ENCODE measurements at regions not wholly inside any gene's neighbourhood (a gene's known extent, or its start where the extent isn't known, plus 50 kb on each side); places are given as distances from the start of the nearest gene placed in this dataset.

- no peak overlapping the region for H3K4me3 ChIP-seq (ENCODE audit: low read depth, low read length)
- no peaks in the 10 kb centered on the region for H3K27me3 ChIP-seq (ENCODE audit: control insufficient read depth, insufficient read depth, low read length)
- TF ChIP-seq CTCF (IDR thresholded peaks at IDR 0.05; ENCODE audit: insufficient read depth, low read length, poor library complexity, severe bottlenecking): no peak
Observed at GRCh38 chr6:14709900-14710299, 536.0 kb upstream of the JARID2 start.

DNA sequence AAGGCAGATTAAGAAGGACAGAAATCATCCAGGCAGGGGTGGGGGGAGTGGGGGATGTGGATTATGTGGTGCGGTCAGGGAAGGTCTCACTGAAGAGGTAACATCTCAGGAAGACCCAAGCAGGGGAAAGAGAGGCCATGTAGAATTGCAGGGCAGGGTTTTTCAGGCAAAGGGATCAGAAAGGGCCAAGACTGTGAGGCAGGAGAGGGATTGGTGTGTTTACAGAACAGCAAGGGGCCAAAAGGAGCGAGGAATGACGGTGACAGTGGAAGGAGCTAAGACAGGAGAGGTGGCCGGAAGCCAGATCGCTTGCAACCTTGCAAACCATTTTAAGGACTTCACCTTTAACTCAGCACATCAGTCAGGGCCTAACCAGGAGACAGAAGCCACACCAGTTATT, 535.4 kb upstream of the JARID2 start:
- Histone ChIP-seq H3K4me3 (ENCODE audit: low read depth, low read length) (no peak overlapping the region), H3K27me3 (ENCODE audit: control insufficient read depth, insufficient read depth, low read length) (no peaks in the 10 kb centered on the region), H3K36me3 (ENCODE audit: control insufficient read depth, insufficient read depth, low read length) (no peaks in the 10 kb centered on the region)
- no peak for TF ChIP-seq CTCF (IDR thresholded peaks at IDR 0.05; ENCODE audit: insufficient read depth, low read length, poor library complexity, severe bottlenecking)
- no peak for DNase-seq (ENCODE audit: low read depth)

More at GRCh38 chr6:14709900-14710299, 536.0 kb upstream of the JARID2 start:
- DNase-seq (ENCODE audit: low read depth): no peak
- H3K36me3 ChIP-seq (ENCODE audit: control insufficient read depth, insufficient read depth, low read length): no peaks in the 10 kb centered on the region

- TF ChIP-seq CTCF (IDR thresholded peaks at IDR 0.05; ENCODE audit: insufficient read depth, low read length, poor library complexity, severe bottlenecking): peak; percentile 65
- no peaks in the 10 kb centered on the region for H3K27me3 ChIP-seq (ENCODE audit: control insufficient read depth, insufficient read depth, low read length)
- no peak overlapping the region for H3K4me3 ChIP-seq (ENCODE audit: low read depth, low read length)
- peak; percentile 37 for DNase-seq (ENCODE audit: low read depth)
- H3K36me3 ChIP-seq (ENCODE audit: control insufficient read depth, insufficient read depth, low read length): no peaks in the 10 kb centered on the region
Observed at GRCh38 chr6:14711056-14711703, 534.7 kb upstream of the JARID2 start.

GRCh38 chr6:14711704-14712379, 534.0 kb upstream of the JARID2 start:
- H3K4me3 ChIP-seq (ENCODE audit: low read depth, low read length): no peak overlapping the region
- DNase-seq (ENCODE audit: low read depth): no peak
- H3K27me3 ChIP-seq (ENCODE audit: control insufficient read depth, insufficient read depth, low read length): no peaks in the 10 kb centered on the region
- H3K36me3 ChIP-seq (ENCODE audit: control insufficient read depth, insufficient read depth, low read length): no peaks in the 10 kb centered on the region
- no peak for TF ChIP-seq CTCF (IDR thresholded peaks at IDR 0.05; ENCODE audit: insufficient read depth, low read length, poor library complexity, severe bottlenecking)

GRCh38 chr6:14713008-14713960, 532.6 kb upstream of the JARID2 start:
- H3K4me3 ChIP-seq (ENCODE audit: low read depth, low read length): no peak overlapping the region
- TF ChIP-seq CTCF (IDR thresholded peaks at IDR 0.05; ENCODE audit: insufficient read depth, low read length, poor library complexity, severe bottlenecking): no peak
- no peak for DNase-seq (ENCODE audit: low read depth)
- H3K36me3 ChIP-seq (ENCODE audit: control insufficient read depth, insufficient read depth, low read length): no peaks in the 10 kb centered on the region
- no peaks in the 10 kb centered on the region for H3K27me3 ChIP-seq (ENCODE audit: control insufficient read depth, insufficient read depth, low read length)
